ENCODE measurements at regions not wholly inside any gene's neighbourhood (a gene's known extent, or its start where the extent isn't known, plus 50 kb on each side); places are given as distances from the start of the nearest gene placed in this dataset.

- Histone ChIP-seq H3K27me3 (ENCODE audit: insufficient read depth, poor library complexity, severe bottlenecking) (no peaks in the 10 kb centered on the region), H3K4me3 (replicated peaks; ENCODE audit: insufficient read depth, low read length) (no peak overlapping the region), H3K27ac (replicated peaks) (no peak overlapping the region)
- TF ChIP-seq CTCF (IDR thresholded peaks at IDR 0.05; ENCODE audit: insufficient read depth, low read length) (no peak), SPI1 (IDR thresholded peaks at IDR 0.05; ENCODE audit: borderline replicate concordance, low read depth) (no peak)
- no peak for DNase-seq (ENCODE audit: low read depth in 1 of 2, low spot score in 1 of 2)
Observed at GRCh38 chr4:173703021-173703420, 173.0 kb upstream of the HAND2 start.

GRCh38 chr4:173700650-173701049, 170.6 kb upstream of the HAND2 start:
- no peak overlapping the region for H3K4me3 ChIP-seq (replicated peaks; ENCODE audit: insufficient read depth, low read length)
- no peaks in the 10 kb centered on the region for H3K27me3 ChIP-seq (ENCODE audit: insufficient read depth, poor library complexity, severe bottlenecking)
- no peak overlapping the region for H3K27ac ChIP-seq (replicated peaks)
- no peak for DNase-seq (ENCODE audit: low read depth in 1 of 2, low spot score in 1 of 2)
- no peak for TF ChIP-seq CTCF (IDR thresholded peaks at IDR 0.05; ENCODE audit: insufficient read depth, low read length)
- no peak for TF ChIP-seq POLR2AphosphoS5 (IDR thresholded peaks at IDR 0.05; ENCODE audit: low read depth)
- TF ChIP-seq SPI1 (IDR thresholded peaks at IDR 0.05; ENCODE audit: borderline replicate concordance, low read depth): no peak
- no peak for TF ChIP-seq REST (IDR thresholded peaks at IDR 0.05; ENCODE audit: insufficient replicate concordance, low read depth)
- no peak for TF ChIP-seq GABPA (IDR thresholded peaks at IDR 0.05; ENCODE audit: low read depth)

- no peak overlapping the region for H3K4me3 ChIP-seq (replicated peaks; ENCODE audit: insufficient read depth, low read length)
- no peak for DNase-seq (ENCODE audit: low read depth in 1 of 2, low spot score in 1 of 2)
- no peak for TF ChIP-seq CTCF (IDR thresholded peaks at IDR 0.05; ENCODE audit: insufficient read depth, low read length)
- no peak for TF ChIP-seq GABPA (IDR thresholded peaks at IDR 0.05; ENCODE audit: low read depth)
- no peak for TF ChIP-seq SPI1 (IDR thresholded peaks at IDR 0.05; ENCODE audit: borderline replicate concordance, low read depth)
- no peak for TF ChIP-seq POLR2AphosphoS5 (IDR thresholded peaks at IDR 0.05; ENCODE audit: low read depth)
- no peaks in the 10 kb centered on the region for H3K27me3 ChIP-seq (ENCODE audit: insufficient read depth, poor library complexity, severe bottlenecking)
- H3K27ac ChIP-seq (replicated peaks): no peak overlapping the region
Observed at GRCh38 chr4:173699841-173700475, 169.9 kb upstream of the HAND2 start.

GRCh38 chr4:173698557-173699262, 168.7 kb upstream of the HAND2 start:
- TF ChIP-seq GABPA (IDR thresholded peaks at IDR 0.05; ENCODE audit: low read depth) (no peak), SPI1 (IDR thresholded peaks at IDR 0.05; ENCODE audit: borderline replicate concordance, low read depth) (no peak), CTCF (IDR thresholded peaks at IDR 0.05; ENCODE audit: insufficient read depth, low read length) (no peak), REST (IDR thresholded peaks at IDR 0.05; ENCODE audit: insufficient replicate concordance, low read depth) (no peak), POLR2AphosphoS5 (IDR thresholded peaks at IDR 0.05; ENCODE audit: low read depth) (no peak)
- no peak for DNase-seq (ENCODE audit: low read depth in 1 of 2, low spot score in 1 of 2)
- Histone ChIP-seq H3K27me3 (ENCODE audit: insufficient read depth, poor library complexity, severe bottlenecking) (no peaks in the 10 kb centered on the region), H3K27ac (replicated peaks) (no peak overlapping the region), H3K4me3 (replicated peaks; ENCODE audit: insufficient read depth, low read length) (no peak overlapping the region)

Measured in HL-60 (cell line).